Prostate gland (tissue), 2 donors: ENCODE measurements at regions not wholly inside any gene's neighbourhood (a gene's known extent, or its start where the extent isn't known, plus 50 kb on each side); places are given as distances from the start of the nearest gene placed in this dataset.

Source experiments
- CTCF ChIP-seq, 4 experiments: fragments of 200-600 bp in 2 of 4; fragments of 450-650 bp in 2 of 4; sonication (generic) in 2 of 4; IDR thresholded peaks; 1 replicate in 3 of 4; 2 replicates in 1 of 4; pipeline ENCODE4 v1.5.1; 2016 to 2019; ENCODE audit warnings: antibody characterized with exemption in 4 of 4, mild to moderate bottlenecking in 2 of 4, moderate library complexity in 2 of 4
- POLR2A ChIP-seq: fragments of 450-650 bp; IDR thresholded peaks from one replicate; pipeline ENCODE4 v1.6.1; 2016; ENCODE audit warnings: antibody characterized with exemption, mild to moderate bottlenecking
- POLR2AphosphoS5 ChIP-seq: sonication (generic); formaldehyde crosslinking; IDR thresholded peaks from one replicate; pipeline ENCODE4 v1.6.1; 2017; ENCODE audit warnings: antibody characterized with exemption

GRCh38 chr2:104620801-104621200 is 233.1 kb upstream of the POU3F3 start:
- no peak for TF ChIP-seq CTCF (IDR thresholded peaks at IDR 0.05)
- no peak for TF ChIP-seq POLR2A
- no peak for TF ChIP-seq POLR2AphosphoS5
